Endothelial cell (in vitro differentiated cells): ENCODE measurements at regions not wholly inside any gene's neighbourhood (a gene's known extent, or its start where the extent isn't known, plus 50 kb on each side); places are given as distances from the start of the nearest gene placed in this dataset.

Experiments used
- DNase-seq: peaks from one replicate; pipeline ENCODE4 v3.0.0; 2021; ENCODE audit warnings: low spot score
- H3K27ac Mint-ChIP-seq: one replicate; pipeline ENCODE4 v1.8.0; 2021; ENCODE audit warnings: mixed read lengths, inconsistent platforms; ENCODE audit not compliant: unreplicated experiment
- H3K27me3 Mint-ChIP-seq: one replicate; pipeline ENCODE4 v1.8.0; 2021; ENCODE audit warnings: mild to moderate bottlenecking, moderate library complexity, mixed read lengths, inconsistent platforms; ENCODE audit not compliant: unreplicated experiment
- H3K36me3 Mint-ChIP-seq: one replicate; pipeline ENCODE4 v1.8.0; 2021; ENCODE audit warnings: mild to moderate bottlenecking, low read depth, mixed read lengths, inconsistent platforms; ENCODE audit not compliant: unreplicated experiment
- H3K4me1 Mint-ChIP-seq: one replicate; pipeline ENCODE4 v1.8.0; 2021; ENCODE audit warnings: mild to moderate bottlenecking, mixed read lengths, inconsistent platforms; ENCODE audit not compliant: unreplicated experiment
- H3K4me3 Mint-ChIP-seq: one replicate; pipeline ENCODE4 v1.8.0; 2021; ENCODE audit warnings: mild to moderate bottlenecking, mixed read lengths, inconsistent platforms; ENCODE audit not compliant: unreplicated experiment
- H3K9me3 Mint-ChIP-seq: one replicate; pipeline ENCODE4 v1.8.0; 2021; ENCODE audit warnings: mixed read lengths, inconsistent platforms; ENCODE audit not compliant: unreplicated experiment
- CTCF ChIP-seq: fragments of 200-600 bp; sonication (generic); IDR thresholded peaks from one replicate; pipeline ENCODE4 v1.5.0; 2021; ENCODE audit warnings: antibody characterized with exemption; ENCODE audit not compliant: unreplicated experiment

- no peak overlapping the region for H3K27ac Mint-ChIP-seq
- no peak overlapping the region for H3K4me3 Mint-ChIP-seq
- no peak for TF ChIP-seq CTCF
- peaks cover 2% of the 10 kb centered on the region for H3K27me3 Mint-ChIP-seq
- peaks cover 3% of the 10 kb centered on the region for H3K4me1 Mint-ChIP-seq
- H3K36me3 Mint-ChIP-seq, result no peaks in the 10 kb centered on the region
- DNase-seq, result no peak
- H3K9me3 Mint-ChIP-seq, result no peaks in the 10 kb centered on the region
Observed at GRCh38 chr5:101948615-101949014, 347.5 kb downstream of the SLCO4C1 start.

- DNase-seq, result no peak
- Mint-ChIP-seq H3K4me3 (no peak overlapping the region), H3K36me3 (no peaks in the 10 kb centered on the region), H3K9me3 (no peaks in the 10 kb centered on the region), H3K27ac (no peak overlapping the region), H3K4me1 (peaks cover 3% of the 10 kb centered on the region), H3K27me3 (peaks cover 2% of the 10 kb centered on the region)
- no peak for TF ChIP-seq CTCF
Observed at GRCh38 chr5:101943784-101944183, 352.3 kb downstream of the SLCO4C1 start.

- Mint-ChIP-seq H3K27ac (no peak overlapping the region), H3K4me1 (peaks cover 3% of the 10 kb centered on the region), H3K9me3 (no peaks in the 10 kb centered on the region), H3K36me3 (no peaks in the 10 kb centered on the region), H3K27me3 (peaks cover 2% of the 10 kb centered on the region), H3K4me3 (no peak overlapping the region)
- DNase-seq, result peak; percentile 49
- TF ChIP-seq CTCF, result peak; percentile 45
Observed at GRCh38 chr5:101942321-101942882, 353.7 kb downstream of the SLCO4C1 start.

- Mint-ChIP-seq H3K9me3 (no peaks in the 10 kb centered on the region), H3K4me1 (no peaks in the 10 kb centered on the region), H3K36me3 (no peaks in the 10 kb centered on the region), H3K4me3 (no peak overlapping the region), H3K27me3 (no peaks in the 10 kb centered on the region), H3K27ac (no peak overlapping the region)
- DNase-seq, result no peak
- TF ChIP-seq CTCF, result no peak
Observed at GRCh38 chr5:101937041-101937440, 359.0 kb downstream of the SLCO4C1 start.

GRCh38 chr5:101935086-101935485, 361.0 kb downstream of the SLCO4C1 start:
- no peak for DNase-seq
- Mint-ChIP-seq H3K9me3 (no peaks in the 10 kb centered on the region), H3K4me1 (no peaks in the 10 kb centered on the region), H3K27ac (no peak overlapping the region), H3K4me3 (no peak overlapping the region), H3K36me3 (no peaks in the 10 kb centered on the region), H3K27me3 (no peaks in the 10 kb centered on the region)
- TF ChIP-seq CTCF, result no peak
